CD4-positive, alpha-beta T cell treated with Interleukin-17A for 1 hour (primary cell): ENCODE measurements at regions not wholly inside any gene's neighbourhood (a gene's known extent, or its start where the extent isn't known, plus 50 kb on each side); places are given as distances from the start of the nearest gene placed in this dataset.
"Not testable (repeated sequence)": the region's sequence is repeated elsewhere in the genome, so short reads cannot be mapped to it uniquely, and the experiment has no call there.

ENCODE experiments used
- DNase-seq: peaks from one replicate; pipeline ENCODE4 v3.0.0-alpha.2; 2020

- no peak for DNase-seq
These were observed 50.9 kb upstream of the PDE1A start for GRCh38 chr2:182477774-182478173.

GRCh38 chr2:182481676-182482075, 54.8 kb upstream of the PDE1A start:
- no peak for DNase-seq

- no peak for DNase-seq
These were observed 55.7 kb upstream of the PDE1A start for GRCh38 chr2:182482511-182482910.

- no peak for DNase-seq
These were observed 69.8 kb upstream of the PDE1A start for GRCh38 chr2:182496596-182496995.

GRCh38 chr2:182499706-182500470, 73.1 kb upstream of the PDE1A start:
- no peak for DNase-seq

GRCh38 chr2:182503886-182504285, 77.0 kb upstream of the PDE1A start:
- no peak for DNase-seq

- DNase-seq = no peak
These were observed 78.1 kb upstream of the PDE1A start for GRCh38 chr2:182504903-182505302.

- no peak for DNase-seq
These were observed 79.8 kb upstream of the PDE1A start for GRCh38 chr2:182506606-182507005.

GRCh38 chr2:182508583-182508982, 81.7 kb upstream of the PDE1A start:
- DNase-seq = not testable (repeated sequence)

GRCh38 chr2:182509216-182509615, 82.4 kb upstream of the PDE1A start:
- DNase-seq = no peak

GRCh38 chr2:182521453-182522404, 94.9 kb upstream of the PDE1A start:
- no peak for DNase-seq

GRCh38 chr2:182522405-182522896, 95.6 kb upstream of the PDE1A start:
- no peak for DNase-seq

- no peak for DNase-seq
These were observed 96.2 kb upstream of the PDE1A start for GRCh38 chr2:182522972-182523473.

GRCh38 chr2:182530636-182531035, 103.8 kb upstream of the PDE1A start:
- no peak for DNase-seq

- DNase-seq = no peak
These were observed 113.4 kb upstream of the PDE1A start for GRCh38 chr2:182540252-182540651.

GRCh38 chr2:182541268-182541667, 114.4 kb upstream of the PDE1A start:
- DNase-seq = no peak

- no peak for DNase-seq
These were observed 115.8 kb upstream of the PDE1A start for GRCh38 chr2:182542501-182543258.

- DNase-seq = no peak
These were observed 117.1 kb upstream of the PDE1A start for GRCh38 chr2:182543741-182544525.

GRCh38 chr2:182545420-182546167, 118.8 kb upstream of the PDE1A start:
- DNase-seq = no peak

GRCh38 chr2:182548031-182548950, 121.5 kb upstream of the PDE1A start:
- no peak for DNase-seq
